ENCODE measurements at regions not wholly inside any gene's neighbourhood (a gene's known extent, or its start where the extent isn't known, plus 50 kb on each side); places are given as distances from the start of the nearest gene placed in this dataset.

DNA sequence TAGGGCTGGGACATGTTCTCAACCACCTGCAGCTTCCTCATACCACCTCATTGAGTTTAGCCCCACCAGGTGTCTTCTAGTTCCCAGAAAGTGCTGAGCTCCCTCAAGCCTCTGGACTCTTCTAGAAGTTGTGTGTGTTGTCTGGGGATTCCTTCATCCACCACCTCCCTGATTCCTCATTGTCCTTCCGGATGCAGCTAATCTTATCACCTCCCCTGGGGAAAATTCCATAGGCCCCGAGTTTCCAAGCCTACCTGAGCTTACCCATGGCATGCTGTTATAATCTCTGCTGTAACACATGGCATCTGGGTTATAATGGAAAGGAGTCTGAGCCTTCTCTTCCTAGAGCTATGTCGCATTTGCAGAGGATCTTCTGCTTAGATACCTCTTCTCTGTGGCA is 243.5 kb upstream of the SDK2 start:
- no peaks in the 10 kb centered on the region for H3K9me3 ChIP-seq
- DNase-seq (ENCODE audit: low spot score in 2 of 2) = no peak
- intact Hi-C loops (cut with DNase I) = no loop called here
- no peaks in the 10 kb centered on the region for H3K27me3 ChIP-seq
- H3K36me3 ChIP-seq = no peaks in the 10 kb centered on the region
- no peak overlapping the region for H3K4me3 ChIP-seq
- H3K27ac ChIP-seq = no peak overlapping the region
- H3K4me1 ChIP-seq = no peaks in the 10 kb centered on the region
- TF ChIP-seq, protein P1, sequence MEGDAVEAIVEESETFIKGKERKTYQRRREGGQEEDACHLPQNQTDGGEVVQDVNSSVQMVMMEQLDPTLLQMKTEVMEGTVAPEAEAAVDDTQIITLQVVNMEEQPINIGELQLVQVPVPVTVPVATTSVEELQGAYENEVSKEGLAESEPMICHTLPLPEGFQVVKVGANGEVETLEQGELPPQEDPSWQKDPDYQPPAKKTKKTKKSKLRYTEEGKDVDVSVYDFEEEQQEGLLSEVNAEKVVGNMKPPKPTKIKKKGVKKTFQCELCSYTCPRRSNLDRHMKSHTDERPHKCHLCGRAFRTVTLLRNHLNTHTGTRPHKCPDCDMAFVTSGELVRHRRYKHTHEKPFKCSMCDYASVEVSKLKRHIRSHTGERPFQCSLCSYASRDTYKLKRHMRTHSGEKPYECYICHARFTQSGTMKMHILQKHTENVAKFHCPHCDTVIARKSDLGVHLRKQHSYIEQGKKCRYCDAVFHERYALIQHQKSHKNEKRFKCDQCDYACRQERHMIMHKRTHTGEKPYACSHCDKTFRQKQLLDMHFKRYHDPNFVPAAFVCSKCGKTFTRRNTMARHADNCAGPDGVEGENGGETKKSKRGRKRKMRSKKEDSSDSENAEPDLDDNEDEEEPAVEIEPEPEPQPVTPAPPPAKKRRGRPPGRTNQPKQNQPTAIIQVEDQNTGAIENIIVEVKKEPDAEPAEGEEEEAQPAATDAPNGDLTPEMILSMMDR (IDR thresholded peaks at IDR 0.05) = no peak

DNA sequence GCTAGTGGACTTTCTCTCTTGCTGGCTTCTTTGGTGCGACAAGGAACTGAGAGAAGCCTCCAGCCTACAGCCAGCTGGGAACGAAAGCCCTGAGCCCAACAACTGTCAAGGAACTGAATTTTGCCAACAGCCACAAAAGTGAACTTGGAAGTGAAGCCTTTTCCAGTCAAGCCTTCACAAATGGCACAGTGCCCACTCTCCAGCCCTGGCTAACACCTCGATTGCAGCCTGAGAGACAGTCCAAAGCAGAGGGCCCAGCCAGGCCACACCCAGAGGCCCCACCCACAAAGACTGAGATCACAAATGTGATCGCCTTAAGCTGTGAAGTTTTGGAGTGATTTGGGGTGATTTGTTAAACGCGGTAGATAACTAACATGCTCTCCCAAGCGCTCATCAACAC is 244.6 kb upstream of the SDK2 start:
- Histone ChIP-seq H3K4me3 (no peak overlapping the region), H3K36me3 (no peaks in the 10 kb centered on the region), H3K9me3 (no peaks in the 10 kb centered on the region), H3K27me3 (no peaks in the 10 kb centered on the region), H3K4me1 (no peaks in the 10 kb centered on the region), H3K27ac (no peak overlapping the region)
- DNase-seq (ENCODE audit: low spot score in 2 of 2) = no peak
- TF ChIP-seq, protein P1 (IDR thresholded peaks at IDR 0.05) = no peak
- intact Hi-C loops (cut with DNase I) = no loop called here

DNA sequence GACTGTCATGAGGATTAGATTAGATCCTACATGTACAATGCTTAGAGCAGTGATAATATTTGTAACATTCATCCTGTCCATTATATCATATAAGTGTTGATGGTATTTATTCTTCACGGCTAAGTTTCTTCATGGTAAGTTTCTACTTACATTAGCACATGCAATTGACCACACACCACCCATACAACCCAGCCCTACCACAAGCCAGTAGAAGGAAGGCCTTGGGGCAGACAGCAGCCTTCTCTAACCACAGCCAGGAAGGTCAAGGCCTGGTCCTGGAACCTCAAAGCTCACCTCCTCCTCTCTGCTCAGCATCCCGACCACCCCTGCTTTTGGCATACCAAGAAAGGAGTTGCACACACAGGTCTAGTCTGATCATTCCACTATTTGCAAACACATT is 245.2 kb upstream of the SDK2 start:
- no peaks in the 10 kb centered on the region for H3K36me3 ChIP-seq
- intact Hi-C loops (cut with DNase I) = no loop called here
- TF ChIP-seq, protein P1 (IDR thresholded peaks at IDR 0.05) = no peak
- no peaks in the 10 kb centered on the region for H3K9me3 ChIP-seq
- no peaks in the 10 kb centered on the region for H3K4me1 ChIP-seq
- DNase-seq (ENCODE audit: low spot score in 2 of 2) = no peak
- no peaks in the 10 kb centered on the region for H3K27me3 ChIP-seq
- no peak overlapping the region for H3K4me3 ChIP-seq
- H3K27ac ChIP-seq = no peak overlapping the region

DNA sequence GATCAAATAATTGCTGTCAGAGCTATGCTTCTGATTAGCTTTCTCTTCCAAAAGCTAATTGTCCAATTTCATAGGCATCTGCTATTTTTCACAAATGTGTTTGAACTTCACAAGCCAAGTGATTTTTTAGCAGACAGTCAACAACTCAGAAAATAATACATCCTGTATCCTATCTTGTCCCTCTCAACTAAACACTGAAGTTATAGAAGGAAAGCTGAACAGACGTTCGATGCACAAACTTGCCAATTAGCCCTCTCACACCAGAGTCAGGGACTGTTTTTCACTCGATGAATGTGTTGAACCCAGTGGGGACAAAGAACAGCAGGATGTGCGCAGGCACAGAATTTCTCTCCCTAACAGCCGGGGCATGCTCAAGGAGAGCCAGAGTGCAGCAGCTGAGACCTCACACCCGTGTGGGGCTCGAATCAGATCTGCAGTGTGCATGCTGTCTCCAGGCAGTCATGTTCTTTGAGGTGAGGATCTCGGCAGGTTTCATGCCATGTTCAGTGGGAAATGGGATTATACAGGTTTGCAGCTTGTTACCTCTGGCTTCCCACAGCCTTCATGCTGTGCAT is 246.7 kb upstream of the SDK2 start:
- no peaks in the 10 kb centered on the region for H3K27me3 ChIP-seq
- H3K4me3 ChIP-seq = no peak overlapping the region
- no peak overlapping the region for H3K27ac ChIP-seq
- H3K36me3 ChIP-seq = no peaks in the 10 kb centered on the region
- no peaks in the 10 kb centered on the region for H3K4me1 ChIP-seq
- no peak for DNase-seq (ENCODE audit: low spot score in 2 of 2)
- H3K9me3 ChIP-seq = no peaks in the 10 kb centered on the region
- intact Hi-C loops (cut with DNase I) = no loop called here
- TF ChIP-seq, protein P1 (IDR thresholded peaks at IDR 0.05) = no peak

DNA sequence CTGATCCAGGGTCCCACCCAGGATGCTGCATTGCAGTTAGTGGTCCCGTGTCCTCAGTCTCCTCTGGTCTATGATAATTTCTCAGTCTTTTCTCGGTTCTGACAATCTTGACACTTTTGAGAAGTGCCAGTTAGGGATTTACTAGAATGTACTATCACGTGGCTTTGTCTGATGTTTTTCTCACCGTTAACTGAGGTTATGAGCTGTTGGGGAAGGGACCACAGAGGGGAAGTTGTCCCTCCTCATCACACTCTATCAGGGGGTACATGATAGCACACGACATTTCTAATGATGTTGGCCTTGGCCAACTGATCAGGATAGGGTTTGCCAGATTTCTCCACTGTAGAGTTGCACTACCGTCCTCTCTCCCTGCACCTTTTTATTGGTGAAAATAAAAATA is 250.9 kb upstream of the SDK2 start:
- no peak for DNase-seq (ENCODE audit: low spot score in 2 of 2)
- intact Hi-C loops (cut with DNase I) = no loop called here
- H3K4me3 ChIP-seq = no peak overlapping the region
- H3K9me3 ChIP-seq = no peaks in the 10 kb centered on the region
- TF ChIP-seq, protein P1 (IDR thresholded peaks at IDR 0.05) = no peak
- H3K4me1 ChIP-seq = no peaks in the 10 kb centered on the region
- H3K27me3 ChIP-seq = no peaks in the 10 kb centered on the region
- no peaks in the 10 kb centered on the region for H3K36me3 ChIP-seq
- no peak overlapping the region for H3K27ac ChIP-seq

DNA sequence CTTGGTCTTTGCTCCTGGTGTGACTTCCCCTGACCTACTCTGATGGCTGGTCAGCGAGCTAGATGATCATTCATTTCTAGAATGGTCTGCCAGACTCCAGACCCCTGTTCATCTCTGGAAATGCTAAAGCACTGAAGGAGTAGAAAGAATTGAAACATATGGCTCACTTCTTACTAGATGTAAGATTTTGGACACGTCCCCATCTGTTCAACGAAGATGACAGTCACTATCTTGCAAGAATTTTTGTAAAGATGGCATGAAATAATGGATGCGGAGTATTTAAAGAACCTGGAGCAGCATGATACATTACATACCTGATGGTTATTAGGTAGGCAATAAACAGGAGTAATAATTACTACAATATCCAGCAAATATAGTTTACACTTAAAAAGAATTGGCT is 252.7 kb upstream of the SDK2 start:
- Histone ChIP-seq H3K36me3 (no peaks in the 10 kb centered on the region), H3K9me3 (no peaks in the 10 kb centered on the region), H3K27me3 (no peaks in the 10 kb centered on the region), H3K4me1 (no peaks in the 10 kb centered on the region), H3K4me3 (no peak overlapping the region), H3K27ac (no peak overlapping the region)
- DNase-seq (ENCODE audit: low spot score in 2 of 2) = no peak
- TF ChIP-seq, protein P1 (IDR thresholded peaks at IDR 0.05) = no peak
- intact Hi-C loops (cut with DNase I) = no loop called here
